ENCODE measurements at regions not wholly inside any gene's neighbourhood (a gene's known extent, or its start where the extent isn't known, plus 50 kb on each side); places are given as distances from the start of the nearest gene placed in this dataset.
"Not testable (repeated sequence)": the region's sequence is repeated elsewhere in the genome, so short reads cannot be mapped to it uniquely, and the experiment has no call there.

DNA sequence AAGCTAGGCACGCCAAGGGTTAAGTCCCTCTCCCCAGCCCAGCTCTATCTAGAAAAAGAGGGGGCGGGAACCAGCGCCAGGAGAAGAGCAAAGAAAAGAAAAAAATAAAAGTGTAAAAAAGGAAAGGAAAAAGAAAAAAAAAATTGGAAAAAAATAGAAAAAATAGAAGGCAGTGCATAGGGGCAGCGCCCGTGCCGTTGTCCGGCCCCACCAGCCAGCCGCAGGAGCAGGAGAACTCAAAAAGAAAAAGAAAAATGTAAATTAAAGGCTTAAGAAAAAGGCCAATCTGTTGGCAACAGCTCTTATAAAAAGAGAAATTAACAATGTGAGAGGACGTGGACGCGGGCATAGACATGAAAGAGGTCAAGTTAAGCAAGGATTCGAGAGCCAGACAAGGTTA is 105.4 kb upstream of the ZNF98 start:
- Histone ChIP-seq H3K27me3 (peaks cover 0 to 7% of the 10 kb centered on the region in 2 donors), H3K36me3 (no peaks in the 10 kb centered on the region), H3K4me3 (no peak overlapping the region), H3K9me3 (no peaks in the 10 kb centered on the region), H3K27ac (no peak overlapping the region), H3K4me1 (peaks cover 0 to 12% (median 0%) of the 10 kb centered on the region in 4 donors)
- TF ChIP-seq, protein P1, sequence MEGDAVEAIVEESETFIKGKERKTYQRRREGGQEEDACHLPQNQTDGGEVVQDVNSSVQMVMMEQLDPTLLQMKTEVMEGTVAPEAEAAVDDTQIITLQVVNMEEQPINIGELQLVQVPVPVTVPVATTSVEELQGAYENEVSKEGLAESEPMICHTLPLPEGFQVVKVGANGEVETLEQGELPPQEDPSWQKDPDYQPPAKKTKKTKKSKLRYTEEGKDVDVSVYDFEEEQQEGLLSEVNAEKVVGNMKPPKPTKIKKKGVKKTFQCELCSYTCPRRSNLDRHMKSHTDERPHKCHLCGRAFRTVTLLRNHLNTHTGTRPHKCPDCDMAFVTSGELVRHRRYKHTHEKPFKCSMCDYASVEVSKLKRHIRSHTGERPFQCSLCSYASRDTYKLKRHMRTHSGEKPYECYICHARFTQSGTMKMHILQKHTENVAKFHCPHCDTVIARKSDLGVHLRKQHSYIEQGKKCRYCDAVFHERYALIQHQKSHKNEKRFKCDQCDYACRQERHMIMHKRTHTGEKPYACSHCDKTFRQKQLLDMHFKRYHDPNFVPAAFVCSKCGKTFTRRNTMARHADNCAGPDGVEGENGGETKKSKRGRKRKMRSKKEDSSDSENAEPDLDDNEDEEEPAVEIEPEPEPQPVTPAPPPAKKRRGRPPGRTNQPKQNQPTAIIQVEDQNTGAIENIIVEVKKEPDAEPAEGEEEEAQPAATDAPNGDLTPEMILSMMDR (IDR thresholded peaks at IDR 0.05), result no peak
- intact Hi-C loops (cut with DNase I; ENCODE audit: low total_unique reads), result no loop called here
- DNase-seq, result no peak

DNA sequence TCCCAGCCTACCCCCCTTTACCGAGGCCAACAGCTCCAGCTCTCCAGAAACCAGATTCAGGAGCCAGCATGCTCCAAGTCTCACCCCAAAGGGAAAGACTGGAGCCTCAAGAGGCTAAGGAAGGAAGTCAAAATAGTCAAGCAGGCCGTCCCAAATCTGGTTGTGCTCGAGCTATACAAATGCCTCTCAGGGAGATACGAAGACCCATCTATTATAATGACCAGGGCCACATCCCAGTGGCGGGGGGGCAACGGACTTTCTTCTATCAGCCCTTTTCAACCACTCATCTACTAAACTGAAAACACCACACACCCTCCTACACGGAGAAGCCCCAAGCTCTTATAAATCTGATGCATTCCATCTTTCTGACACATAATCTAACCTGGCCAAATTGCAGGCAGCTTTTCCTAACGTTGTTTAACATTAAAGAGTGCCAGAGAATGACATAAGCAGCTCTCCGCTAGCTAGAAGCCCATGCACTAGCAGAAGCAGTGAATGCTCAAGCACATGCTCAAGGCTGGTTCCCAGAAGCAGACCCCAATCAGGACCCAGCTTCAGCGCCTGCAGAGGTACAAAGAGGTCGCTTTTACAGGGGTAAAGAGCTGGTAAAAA is 104.6 kb upstream of the ZNF98 start:
- DNase-seq, result no peak
- peak overlapping the region in 1 of 2 donors; percentile 4 for H3K4me3 ChIP-seq
- intact Hi-C loops (cut with DNase I; ENCODE audit: low total_unique reads), result no loop called here
- no peaks in the 10 kb centered on the region for H3K9me3 ChIP-seq
- peaks cover 0 to 12% (median 0%) of the 10 kb centered on the region in 4 donors for H3K4me1 ChIP-seq
- TF ChIP-seq, protein P1 (IDR thresholded peaks at IDR 0.05), result no peak
- H3K36me3 ChIP-seq, result no peaks in the 10 kb centered on the region
- no peaks in the 10 kb centered on the region for H3K27me3 ChIP-seq
- H3K27ac ChIP-seq, result no peak overlapping the region

GRCh38 chr19:22523940-22524339 is 101.8 kb upstream of the ZNF98 start:
- Histone ChIP-seq H3K27me3 (no peaks in the 10 kb centered on the region), H3K4me1 (peaks cover 0 to 12% (median 0%) of the 10 kb centered on the region in 4 donors), H3K36me3 (peaks cover 0 to 4% (median 0%) of the 10 kb centered on the region in 3 donors), H3K27ac (no peak overlapping the region), H3K9me3 (no peaks in the 10 kb centered on the region), H3K4me3 (no peak overlapping the region)
- TF ChIP-seq, protein P1 (IDR thresholded peaks at IDR 0.05), result no peak
- no peak for DNase-seq
- intact Hi-C loops (cut with DNase I; ENCODE audit: low total_unique reads), result no loop called here

DNA sequence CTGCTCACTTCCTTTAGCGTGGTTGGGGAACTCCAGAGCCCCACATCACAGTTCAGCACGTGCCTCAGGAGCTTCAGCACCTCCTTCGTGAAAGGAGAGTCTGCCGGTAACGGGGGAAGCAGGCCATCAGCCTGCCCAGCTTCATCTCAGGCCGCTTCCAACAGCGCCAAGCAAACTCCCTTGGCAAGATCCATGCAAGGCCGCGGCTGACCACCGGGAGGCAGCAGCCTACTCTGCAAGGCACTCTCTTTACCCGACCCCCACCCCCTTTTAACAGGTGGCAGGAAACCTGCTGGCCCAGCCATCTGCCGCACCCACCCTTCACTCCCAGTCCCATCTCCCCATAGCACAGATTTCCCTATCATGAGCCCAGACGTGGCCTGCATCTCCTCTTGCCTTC is 97.4 kb upstream of the ZNF98 start:
- H3K36me3 ChIP-seq; H3K4me1 ChIP-seq; H3K27ac ChIP-seq; H3K27me3 ChIP-seq; H3K4me3 ChIP-seq; DNase-seq; intact Hi-C loops (cut with DNase I; ENCODE audit: low total_unique reads): not testable (repeated sequence)
- H3K9me3 ChIP-seq, result peaks cover 0 to 15% (median 12%) of the 10 kb centered on the region in 3 donors

DNA sequence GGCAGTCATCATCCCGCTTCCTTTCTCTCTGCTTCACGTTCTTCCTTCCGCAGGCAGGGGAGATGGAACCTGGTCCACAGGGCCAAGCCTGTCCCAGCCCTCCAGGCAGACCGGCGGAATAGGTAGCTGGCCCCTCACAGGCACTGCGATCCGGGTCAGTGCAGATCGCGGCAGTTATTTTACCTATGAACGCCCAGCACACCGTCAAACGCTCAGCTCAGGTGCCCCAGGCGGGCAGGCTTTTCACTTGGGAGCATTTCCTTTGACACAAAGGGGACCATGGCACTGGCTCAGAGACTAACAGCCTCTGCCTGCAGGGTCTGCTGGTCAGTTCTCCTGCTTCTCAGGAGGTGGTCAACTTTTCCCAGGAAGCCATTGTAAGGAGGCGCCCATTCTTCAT is 97.0 kb upstream of the ZNF98 start:
- no peak for DNase-seq

More for the DNA sequence above, 97.0 kb upstream of the ZNF98 start:
- H3K4me3 ChIP-seq, result no peak overlapping the region
- no peaks in the 10 kb centered on the region for H3K4me1 ChIP-seq
- peaks cover 0 to 15% (median 12%) of the 10 kb centered on the region in 3 donors for H3K9me3 ChIP-seq
- no peaks in the 10 kb centered on the region for H3K27me3 ChIP-seq
- intact Hi-C loops (cut with DNase I; ENCODE audit: low total_unique reads), result no loop called here
- H3K27ac ChIP-seq, result no peak overlapping the region
- H3K36me3 ChIP-seq, result peaks cover 0 to 7% (median 0%) of the 10 kb centered on the region in 3 donors
- TF ChIP-seq, protein P1 (IDR thresholded peaks at IDR 0.05), result no peak
